ENCODE measurements at regions not wholly inside any gene's neighbourhood (a gene's known extent, or its start where the extent isn't known, plus 50 kb on each side); places are given as distances from the start of the nearest gene placed in this dataset.

- SMC1A ChIA-PET (ENCODE audit: uncharacterized antibody, unreplicated experiment): no interaction called here
- Histone ChIP-seq H3K9ac (ENCODE audit: control insufficient read depth, insufficient read depth, low read length) (no peak overlapping the region), H2AFZ (ENCODE audit: control insufficient read depth, low read depth, low read length) (no peak overlapping the region), H3K4me3 (no peak overlapping the region), H3K4me1 (ENCODE audit: control insufficient read depth, insufficient read depth, low read length) (no peaks in the 10 kb centered on the region), H3K79me2 (ENCODE audit: control insufficient read depth, insufficient read depth, low read length) (no peaks in the 10 kb centered on the region), H3K4me2 (ENCODE audit: control insufficient read depth, insufficient read depth) (no peak overlapping the region), H3K36me3 (ENCODE audit: control insufficient read depth in 2 of 2, insufficient read depth in 2 of 2, low read length in 1 of 2) (no peaks in the 10 kb centered on the region), H3K27ac (ENCODE audit: control insufficient read depth, insufficient read depth) (no peak overlapping the region), H4K20me1 (ENCODE audit: control insufficient read depth, insufficient read depth) (no peaks in the 10 kb centered on the region), H3K9me3 (replicated peaks; ENCODE audit: control insufficient read depth, insufficient read depth, low read length) (no peaks in the 10 kb centered on the region), H3K27me3 (replicated peaks in 1 of 2; ENCODE audit: control insufficient read depth in 2 of 2, insufficient read depth in 2 of 2, low read length in 1 of 2) (no peaks in the 10 kb centered on the region)
- DNase-seq (ENCODE audit: low read depth, low spot score) (no peak), FAIRE-seq (no peak), ATAC-seq (no peak)
- in situ Hi-C loops (cut with MboI) (no loop called here), intact Hi-C loops (cut with micrococcal nuclease; ENCODE audit: unreplicated experiment) (no loop called here)
- POLR2A ChIA-PET: no interaction called here
- RAD21 ChIA-PET (ENCODE audit: unreplicated experiment): no interaction called here
- BruUV-seq (replicated peaks): no TSS peak
- TF ChIP-seq TBL1XR1 (IDR thresholded peaks at IDR 0.05; ENCODE audit: low read depth, low read length) (no peak), CBX5 (IDR thresholded peaks at IDR 0.05; ENCODE audit: low read depth) (no peak), SMC3 (IDR thresholded peaks at IDR 0.05; ENCODE audit: borderline replicate concordance, low read length) (no peak), FOS (IDR thresholded peaks at IDR 0.05; ENCODE audit: borderline replicate concordance, extremely low read depth, insufficient read length) (no peak), BACH1 (IDR thresholded peaks at IDR 0.05; ENCODE audit: borderline replicate concordance) (no peak), MXI1 (IDR thresholded peaks at IDR 0.05; ENCODE audit: low read depth, low read length) (no peak), POU2F2 (IDR thresholded peaks at IDR 0.05; ENCODE audit: borderline replicate concordance, low read depth, low read length) (no peak), PML (IDR thresholded peaks at IDR 0.05; ENCODE audit: low read length) (no peak), RELB (IDR thresholded peaks at IDR 0.05; ENCODE audit: low read depth) (no peak), SP1 (IDR thresholded peaks at IDR 0.05; ENCODE audit: low read depth, low read length) (no peak), CHD1 (IDR thresholded peaks at IDR 0.05; ENCODE audit: low read depth, low read length) (no peak), ZNF687 (IDR thresholded peaks at IDR 0.05) (no peak)
- CTCF ChIA-PET: no interaction called here
- WGBS (ENCODE audit: insufficient coverage, insufficient replicate concordance, low lambda C conversion rate, missing lambda C conversion rate): 14% methylated on average over 2 of the region's 2 CpGs
These were observed 562.6 kb upstream of the DPPA4 start for GRCh38 chr3:109899925-109900324.

Measured in GM12878 (cell line).